HG03175 (cell line): ENCODE measurements at regions not wholly inside any gene's neighbourhood (a gene's known extent, or its start where the extent isn't known, plus 50 kb on each side); places are given as distances from the start of the nearest gene placed in this dataset.

Experiments used
- ATAC-seq: cut with Tn5 transposase; IDR thresholded peaks from one replicate; pipeline ENCODE4 v1.9.1; 2021; ENCODE audit warnings: mild to moderate bottlenecking, moderate library complexity; ENCODE audit not compliant: unreplicated experiment

GRCh38 chr7:88442413-88442812, 135.7 kb upstream of the STEAP4 start:
- no peak for ATAC-seq

GRCh38 chr7:88437132-88437531, 130.4 kb upstream of the STEAP4 start:
- peak; percentile 51 for ATAC-seq

GRCh38 chr7:88432301-88432700, 125.6 kb upstream of the STEAP4 start:
- ATAC-seq, result no peak

- no peak for ATAC-seq
Measured at GRCh38 chr7:88431882-88432281, 125.2 kb upstream of the STEAP4 start.

DNA sequence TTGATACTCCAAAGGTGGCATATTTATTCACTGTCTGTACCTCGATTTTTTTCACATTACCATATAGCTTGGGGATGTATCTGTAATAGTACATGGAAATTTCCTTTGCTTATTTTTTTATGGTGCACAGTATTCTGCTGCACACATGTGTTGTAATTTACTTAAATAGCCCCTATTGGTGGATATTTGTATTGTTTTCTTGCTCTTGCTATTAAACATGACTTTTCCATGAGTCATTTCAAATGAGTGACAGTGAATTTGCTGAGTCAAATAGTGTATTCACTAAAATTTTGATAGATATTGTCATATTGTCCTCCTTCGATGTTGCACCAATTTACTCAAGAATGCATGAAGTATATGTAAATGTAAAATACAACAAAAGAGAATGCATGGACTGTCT, 122.7 kb upstream of the STEAP4 start:
- peak; percentile 43 for ATAC-seq

GRCh38 chr7:88402529-88402928, 95.8 kb upstream of the STEAP4 start:
- no peak for ATAC-seq

DNA sequence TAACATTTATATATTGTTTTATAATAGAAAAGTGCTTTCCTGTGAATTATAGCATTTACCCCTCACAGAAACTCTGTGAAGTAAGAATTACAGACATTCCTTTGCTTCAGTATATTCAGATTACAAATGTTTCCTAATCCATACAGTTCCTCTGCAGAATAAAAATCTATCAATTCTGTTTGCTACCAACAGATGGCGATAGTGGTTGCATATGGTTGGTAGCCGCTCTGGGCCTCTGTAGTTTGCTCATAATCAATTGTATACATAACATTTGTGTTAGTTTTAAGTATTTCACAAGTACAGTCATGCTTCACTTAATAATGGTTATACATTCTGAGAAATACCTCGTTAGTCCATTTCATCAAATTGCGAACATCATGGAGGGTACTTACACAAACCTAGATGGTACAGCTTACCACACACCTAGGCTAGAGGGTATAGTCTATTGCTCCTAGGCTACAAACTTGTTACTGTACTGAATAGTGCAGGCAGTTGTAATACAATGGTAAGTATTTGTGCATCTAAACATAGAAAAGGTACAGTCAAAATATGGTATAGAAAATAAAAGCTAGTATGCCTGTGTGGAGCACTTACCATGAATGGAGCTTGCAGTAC, 94.4 kb upstream of the STEAP4 start:
- ATAC-seq, result peak; percentile 43

DNA sequence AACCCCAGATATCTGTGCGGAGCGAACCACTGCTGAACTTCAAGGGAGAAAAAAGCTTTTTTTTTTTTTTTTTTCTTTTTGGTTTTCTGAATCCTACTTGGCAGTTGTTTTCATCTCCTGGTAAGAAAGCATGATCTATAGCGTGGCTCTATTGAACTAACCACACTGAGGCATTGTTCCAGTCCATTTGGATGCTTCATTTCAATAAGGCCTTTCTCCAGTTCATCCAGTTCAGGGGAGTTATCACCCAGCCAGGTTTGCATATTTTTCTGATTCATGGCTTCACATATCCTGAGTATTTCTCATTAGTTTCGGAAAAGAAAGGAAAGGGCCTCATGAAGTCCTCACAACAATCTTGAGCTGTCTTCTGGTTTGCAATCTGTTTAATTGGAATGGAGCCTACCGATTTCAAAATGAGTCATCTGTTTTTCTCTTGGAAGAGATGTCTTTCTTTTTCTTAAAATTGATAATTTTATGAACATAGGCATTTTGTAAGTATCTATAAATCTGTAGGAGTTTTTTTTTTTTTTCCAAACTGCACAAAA, 93.1 kb upstream of the STEAP4 start:
- ATAC-seq, result no peak

DNA sequence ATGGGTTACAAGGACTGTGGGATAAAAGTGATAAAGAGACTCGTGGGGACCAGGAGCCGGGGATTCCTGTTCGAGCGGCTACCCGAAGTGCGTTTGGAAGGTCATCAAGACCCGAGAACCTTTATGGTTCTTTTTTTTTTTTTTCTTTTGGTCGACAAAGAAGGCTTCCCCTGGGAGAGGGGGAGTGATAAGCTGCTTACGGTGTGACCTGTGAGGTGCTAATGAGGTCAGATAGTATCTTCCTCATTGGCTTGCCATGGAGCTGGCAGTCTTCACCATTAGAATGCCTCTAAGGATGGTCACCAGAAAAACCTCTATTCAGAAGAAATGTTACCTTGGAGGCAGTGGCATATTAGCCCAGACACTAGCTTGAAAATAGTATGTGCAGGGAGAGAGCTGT, 92.3 kb upstream of the STEAP4 start:
- ATAC-seq, result no peak

GRCh38 chr7:88398459-88398858, 91.8 kb upstream of the STEAP4 start:
- no peak for ATAC-seq

DNA sequence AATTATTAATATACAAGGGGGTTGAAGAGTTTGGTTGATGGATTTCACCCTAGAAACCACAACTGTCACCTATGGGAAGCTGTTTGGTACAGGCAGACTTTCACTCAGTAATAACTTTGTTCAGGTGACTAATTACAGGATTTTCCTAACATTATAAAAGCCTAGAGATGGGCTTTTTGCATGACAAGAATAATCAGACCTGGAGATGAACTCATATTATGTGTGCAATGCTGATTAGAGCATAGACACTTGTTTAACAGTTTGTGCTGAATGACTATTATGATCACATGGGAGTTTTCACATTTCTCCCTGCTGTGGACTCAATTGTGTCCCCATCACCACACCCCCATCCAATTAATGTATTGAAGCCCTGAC, 90.2 kb upstream of the STEAP4 start:
- ATAC-seq, result peak; percentile 40

DNA sequence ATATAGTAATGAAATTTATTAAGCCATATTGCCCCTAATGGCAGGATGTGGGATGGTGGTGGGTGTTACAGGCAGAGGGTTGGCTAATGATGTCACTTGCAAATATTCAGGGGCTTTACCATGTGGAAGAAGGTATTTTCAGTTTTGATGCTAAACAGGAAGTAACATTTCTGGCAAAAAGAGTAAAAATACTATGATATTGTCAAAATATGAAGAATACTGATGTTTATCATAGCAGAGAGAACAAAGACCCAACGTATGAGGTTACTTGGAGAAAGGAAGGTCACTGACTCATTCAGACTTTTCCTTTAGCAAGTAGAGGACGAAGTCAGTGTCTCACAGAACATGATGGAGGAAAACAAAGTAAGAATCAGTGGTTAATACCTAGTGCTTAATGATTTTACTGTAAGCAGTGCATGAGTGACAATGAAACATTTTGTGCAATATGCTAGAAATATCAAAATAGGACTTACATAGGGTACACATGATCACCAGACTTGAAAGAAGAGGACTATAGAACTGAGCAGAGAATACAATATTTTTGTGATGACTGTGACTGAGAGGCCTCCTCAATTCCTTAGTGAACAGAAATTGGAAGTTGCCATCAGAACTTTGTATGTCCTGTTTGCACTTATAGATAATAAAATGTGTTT, 89.7 kb upstream of the STEAP4 start:
- ATAC-seq, result peak; percentile 76

- no peak for ATAC-seq
Measured at GRCh38 chr7:88395715-88396114, 89.0 kb upstream of the STEAP4 start.

- ATAC-seq, result no peak
Measured at GRCh38 chr7:88391247-88391646, 84.6 kb upstream of the STEAP4 start.

GRCh38 chr7:88387368-88387767, 80.7 kb upstream of the STEAP4 start:
- ATAC-seq, result no peak

DNA sequence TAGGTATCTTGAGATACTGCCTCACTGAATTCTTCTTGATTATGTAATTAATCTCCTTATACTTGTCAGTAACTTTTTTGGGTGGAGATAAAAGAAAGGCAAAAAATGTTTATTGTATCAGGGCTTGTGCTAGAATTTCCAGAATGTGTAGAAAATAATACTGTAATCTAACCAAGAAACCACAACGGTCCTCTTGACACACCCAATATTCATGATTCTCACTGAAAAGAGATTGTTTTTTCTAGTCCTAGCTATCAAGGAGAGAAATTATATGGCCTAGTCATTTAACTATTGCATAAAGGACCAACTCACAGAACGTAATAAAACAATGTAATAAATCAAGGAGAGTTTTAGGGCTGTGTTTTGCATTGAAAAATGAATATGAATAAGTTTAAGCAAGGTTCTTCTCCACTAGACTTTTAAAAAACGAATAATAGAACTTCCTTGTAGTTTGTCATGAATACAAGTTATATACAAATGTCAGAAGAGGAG, 80.0 kb upstream of the STEAP4 start:
- no peak for ATAC-seq

DNA sequence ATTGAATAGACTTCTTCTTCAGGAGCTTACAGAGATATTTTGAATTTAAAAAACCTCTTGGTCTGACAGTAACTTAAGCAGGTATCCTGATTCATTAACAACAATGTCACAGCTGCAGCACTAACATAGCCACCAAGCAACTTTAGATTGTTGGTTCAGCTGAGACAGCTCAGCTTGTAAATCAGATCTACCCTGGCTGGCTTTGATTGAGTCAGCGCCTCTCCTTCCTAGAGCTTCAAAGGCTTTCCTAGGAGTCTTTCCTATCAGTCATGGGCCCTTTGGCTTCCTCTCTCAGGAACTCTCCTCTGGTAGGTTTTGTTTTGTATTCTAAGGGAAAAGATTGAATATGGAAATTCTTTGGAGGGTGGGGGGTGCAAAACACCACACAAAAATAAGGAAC, 70.7 kb upstream of the STEAP4 start:
- no peak for ATAC-seq

DNA sequence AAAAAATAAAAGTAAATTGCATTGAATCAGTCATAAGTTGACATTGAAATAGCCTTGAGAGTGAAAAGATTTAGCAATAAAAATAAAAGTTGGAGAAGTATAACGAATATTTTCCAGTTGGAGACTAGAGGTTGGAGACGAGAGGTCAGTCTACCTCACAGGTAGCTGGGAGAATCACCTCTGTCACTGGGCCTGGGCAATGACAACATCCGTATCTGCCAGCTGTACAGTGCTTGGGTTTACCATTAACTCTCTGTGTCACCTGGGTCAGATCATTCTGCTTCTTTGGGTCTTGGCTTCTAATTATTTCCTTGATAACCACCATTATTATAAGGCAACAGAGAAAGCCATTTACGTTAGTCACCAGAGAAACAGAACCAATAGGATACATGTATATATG, 62.0 kb upstream of the STEAP4 start:
- ATAC-seq, result no peak

DNA sequence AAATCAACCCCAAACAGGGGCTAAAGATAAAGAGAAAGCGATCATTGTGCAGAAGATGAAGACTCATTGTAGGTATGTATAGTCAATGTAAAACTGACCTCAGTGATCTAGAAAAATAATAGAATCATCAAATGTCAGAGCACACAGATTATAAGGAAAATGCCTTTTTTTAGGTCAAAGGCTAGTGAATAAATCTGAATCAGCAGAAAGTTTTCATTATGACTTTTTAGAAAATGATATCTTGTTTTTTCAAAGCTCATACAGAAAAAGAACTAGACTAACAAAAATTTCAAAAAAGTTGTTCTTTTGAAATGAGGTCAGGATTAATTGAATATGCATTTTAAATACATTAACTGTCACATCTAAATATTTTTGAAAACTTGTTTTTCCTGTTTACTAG, 60.2 kb upstream of the STEAP4 start:
- no peak for ATAC-seq

GRCh38 chr7:88363869-88364268, 57.2 kb upstream of the STEAP4 start:
- ATAC-seq, result no peak

DNA sequence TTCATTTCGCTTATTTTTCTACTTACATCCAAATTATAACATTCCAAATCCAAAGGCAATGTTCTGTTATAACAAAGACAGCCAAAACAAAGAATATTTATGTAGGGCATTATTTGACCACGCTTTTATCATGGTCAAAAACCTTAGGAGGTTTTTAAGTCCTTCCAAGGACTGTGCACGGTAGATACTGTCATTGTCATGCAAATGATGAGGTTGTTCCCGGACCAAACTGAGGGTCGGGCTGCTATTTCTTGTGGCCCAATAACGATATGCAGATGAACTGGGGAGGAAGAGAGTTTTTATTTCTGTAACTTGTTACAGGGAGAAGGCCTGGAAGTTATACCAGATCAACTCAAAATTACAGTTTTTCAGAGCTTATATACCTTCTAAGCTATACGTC, 56.6 kb upstream of the STEAP4 start:
- no peak for ATAC-seq

DNA sequence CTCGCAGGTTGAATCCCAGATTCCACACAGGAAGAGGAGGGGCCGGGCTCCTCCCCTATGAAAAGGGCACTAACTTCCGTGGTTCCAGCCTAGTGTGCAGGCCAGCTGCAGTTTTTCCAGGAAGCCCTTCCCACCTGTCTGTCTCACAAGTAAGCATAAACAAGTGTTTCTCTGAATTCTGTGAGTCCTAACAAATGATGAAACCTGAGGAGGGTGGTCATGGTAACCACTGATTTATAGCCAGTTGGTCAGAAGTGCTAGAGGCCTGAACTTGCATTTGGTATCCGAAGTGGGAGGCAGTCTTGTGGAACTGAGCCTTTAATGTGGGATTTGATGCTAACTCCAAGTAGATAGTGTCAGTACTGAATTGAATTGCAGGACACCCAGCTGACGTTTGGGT, 54.7 kb upstream of the STEAP4 start:
- ATAC-seq, result no peak

DNA sequence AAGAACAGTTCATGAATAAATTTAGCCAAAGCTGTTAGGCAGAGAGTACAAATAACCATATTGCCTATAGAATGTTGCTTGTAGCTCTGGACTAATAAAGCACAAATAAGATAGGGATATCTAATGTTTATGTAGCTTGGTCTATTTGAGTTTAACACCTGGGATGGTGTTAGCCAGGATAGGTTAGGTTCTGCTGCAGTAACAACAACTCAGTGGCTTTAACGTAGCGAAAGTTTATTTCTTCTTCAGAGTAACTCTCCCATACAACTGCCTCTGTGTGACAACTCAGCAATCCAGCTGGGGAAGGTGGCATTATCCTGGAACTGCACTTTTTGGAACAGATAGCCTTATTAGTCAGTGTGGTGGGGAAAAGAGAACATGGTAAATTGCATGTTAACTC, 52.2 kb upstream of the STEAP4 start:
- no peak for ATAC-seq
